Endothelial cell (in vitro differentiated cells): ENCODE measurements at regions not wholly inside any gene's neighbourhood (a gene's known extent, or its start where the extent isn't known, plus 50 kb on each side); places are given as distances from the start of the nearest gene placed in this dataset.

Experiments used
- DNase-seq: peaks from one replicate; pipeline ENCODE4 v3.0.0; 2021; ENCODE audit warnings: low spot score
- H3K27ac Mint-ChIP-seq: one replicate; pipeline ENCODE4 v1.8.0; 2021; ENCODE audit warnings: mixed read lengths, inconsistent platforms; ENCODE audit not compliant: unreplicated experiment
- H3K27me3 Mint-ChIP-seq: one replicate; pipeline ENCODE4 v1.8.0; 2021; ENCODE audit warnings: mild to moderate bottlenecking, moderate library complexity, mixed read lengths, inconsistent platforms; ENCODE audit not compliant: unreplicated experiment
- H3K36me3 Mint-ChIP-seq: one replicate; pipeline ENCODE4 v1.8.0; 2021; ENCODE audit warnings: mild to moderate bottlenecking, low read depth, mixed read lengths, inconsistent platforms; ENCODE audit not compliant: unreplicated experiment
- H3K4me1 Mint-ChIP-seq: one replicate; pipeline ENCODE4 v1.8.0; 2021; ENCODE audit warnings: mild to moderate bottlenecking, mixed read lengths, inconsistent platforms; ENCODE audit not compliant: unreplicated experiment
- H3K4me3 Mint-ChIP-seq: one replicate; pipeline ENCODE4 v1.8.0; 2021; ENCODE audit warnings: mild to moderate bottlenecking, mixed read lengths, inconsistent platforms; ENCODE audit not compliant: unreplicated experiment
- H3K9me3 Mint-ChIP-seq: one replicate; pipeline ENCODE4 v1.8.0; 2021; ENCODE audit warnings: mixed read lengths, inconsistent platforms; ENCODE audit not compliant: unreplicated experiment
- TF ChIP-seq, protein P1 (sequence below): fragments of 200-600 bp; sonication (generic); IDR thresholded peaks from one replicate; pipeline ENCODE4 v1.5.0; 2021; ENCODE audit warnings: antibody characterized with exemption; ENCODE audit not compliant: unreplicated experiment

DNA sequence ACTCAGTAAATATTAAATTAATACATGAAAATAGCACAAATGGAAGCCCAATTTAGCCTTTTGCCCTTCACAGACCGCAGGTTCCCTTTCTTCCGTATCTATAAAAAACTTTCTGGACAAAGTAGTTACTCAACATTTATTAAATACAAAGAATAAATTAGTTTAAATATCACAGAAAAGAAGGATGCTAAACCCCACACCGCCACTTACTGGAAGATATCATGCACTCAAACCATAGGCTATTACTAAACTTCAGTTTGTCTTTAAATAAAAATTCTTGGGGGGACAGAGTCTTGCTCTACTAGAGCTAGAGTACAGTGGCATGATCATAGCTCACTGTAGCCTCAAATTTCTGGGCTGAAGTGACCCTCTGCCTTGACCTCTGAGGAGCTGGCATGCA, 120.7 kb upstream of the FHL2 start:
- peaks cover 3% of the 10 kb centered on the region for H3K4me1 Mint-ChIP-seq

DNA sequence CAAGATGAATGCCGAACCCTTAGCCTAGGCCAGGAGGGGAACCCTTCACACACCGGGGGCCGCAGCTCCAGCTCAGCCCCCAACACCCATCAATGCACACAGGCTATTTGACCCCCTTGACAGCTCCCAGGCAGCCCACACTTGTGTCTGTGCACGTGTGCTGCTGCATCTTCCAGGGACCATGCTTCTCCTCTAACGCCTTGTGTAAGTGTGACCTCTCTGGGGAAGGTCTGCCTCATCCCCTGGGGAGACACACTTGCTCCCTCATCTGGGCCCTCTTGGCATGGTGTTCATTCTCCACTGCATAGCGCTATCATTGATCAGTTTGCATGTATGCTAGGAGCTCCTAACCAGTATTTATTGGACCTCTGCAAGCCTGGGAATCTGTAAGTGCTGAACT, 120.0 kb upstream of the FHL2 start:
- Mint-ChIP-seq H3K4me3 (no peak overlapping the region), H3K9me3 (no peaks in the 10 kb centered on the region), H3K4me1 (peaks cover 3% of the 10 kb centered on the region), H3K27ac (no peak overlapping the region), H3K36me3 (no peaks in the 10 kb centered on the region), H3K27me3 (peaks cover 2% of the 10 kb centered on the region)
- TF ChIP-seq, protein P1, sequence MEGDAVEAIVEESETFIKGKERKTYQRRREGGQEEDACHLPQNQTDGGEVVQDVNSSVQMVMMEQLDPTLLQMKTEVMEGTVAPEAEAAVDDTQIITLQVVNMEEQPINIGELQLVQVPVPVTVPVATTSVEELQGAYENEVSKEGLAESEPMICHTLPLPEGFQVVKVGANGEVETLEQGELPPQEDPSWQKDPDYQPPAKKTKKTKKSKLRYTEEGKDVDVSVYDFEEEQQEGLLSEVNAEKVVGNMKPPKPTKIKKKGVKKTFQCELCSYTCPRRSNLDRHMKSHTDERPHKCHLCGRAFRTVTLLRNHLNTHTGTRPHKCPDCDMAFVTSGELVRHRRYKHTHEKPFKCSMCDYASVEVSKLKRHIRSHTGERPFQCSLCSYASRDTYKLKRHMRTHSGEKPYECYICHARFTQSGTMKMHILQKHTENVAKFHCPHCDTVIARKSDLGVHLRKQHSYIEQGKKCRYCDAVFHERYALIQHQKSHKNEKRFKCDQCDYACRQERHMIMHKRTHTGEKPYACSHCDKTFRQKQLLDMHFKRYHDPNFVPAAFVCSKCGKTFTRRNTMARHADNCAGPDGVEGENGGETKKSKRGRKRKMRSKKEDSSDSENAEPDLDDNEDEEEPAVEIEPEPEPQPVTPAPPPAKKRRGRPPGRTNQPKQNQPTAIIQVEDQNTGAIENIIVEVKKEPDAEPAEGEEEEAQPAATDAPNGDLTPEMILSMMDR, result no peak
- DNase-seq, result no peak

More for the DNA sequence above, 120.7 kb upstream of the FHL2 start:
- Mint-ChIP-seq H3K36me3 (no peaks in the 10 kb centered on the region), H3K27me3 (peaks cover 2% of the 10 kb centered on the region), H3K9me3 (no peaks in the 10 kb centered on the region), H3K4me3 (no peak overlapping the region), H3K27ac (no peak overlapping the region)
- TF ChIP-seq, protein P1, result no peak
- no peak for DNase-seq

DNA sequence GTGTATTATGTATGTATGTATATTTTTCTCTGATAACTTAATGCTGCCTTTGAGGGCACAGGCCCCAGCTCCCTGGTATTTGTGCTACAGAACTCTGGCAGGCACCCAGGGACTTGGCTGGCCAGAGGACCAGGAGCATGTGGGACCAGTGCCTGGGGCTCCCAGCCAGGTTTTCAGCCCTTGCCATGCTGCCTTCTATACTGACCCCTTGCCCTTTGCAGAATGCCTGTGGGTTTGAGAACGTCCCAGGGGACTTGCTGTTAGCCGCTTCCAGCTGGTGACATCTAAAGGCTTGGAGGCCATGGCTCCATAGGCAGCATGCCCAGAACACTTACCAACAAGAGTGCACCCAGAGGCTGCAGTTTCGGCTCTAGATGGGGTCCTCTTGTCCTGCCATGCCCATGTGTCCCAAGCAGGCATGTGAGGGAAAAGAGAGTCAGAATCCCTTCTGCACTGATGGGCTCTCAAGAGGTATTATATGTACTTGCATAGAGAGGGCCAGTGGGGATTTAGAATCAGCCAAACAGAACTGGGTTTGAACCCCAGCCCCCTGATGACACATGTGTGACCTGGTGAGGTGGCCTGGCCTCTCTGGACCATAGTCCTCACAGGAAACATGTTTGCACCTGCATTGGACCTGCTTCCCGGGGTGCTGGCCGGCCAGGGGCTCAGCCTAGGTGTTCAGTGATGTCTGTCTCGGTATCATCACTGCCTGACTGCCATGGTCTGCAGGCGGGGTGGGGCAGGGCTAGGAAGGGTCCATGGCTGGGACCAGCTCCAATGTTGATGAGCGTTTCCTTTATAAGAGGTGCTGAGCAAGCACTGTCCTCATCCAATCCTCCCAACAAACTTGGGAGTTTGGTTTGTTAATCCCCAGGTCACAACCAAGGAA, 119.2 kb upstream of the FHL2 start:
- no peaks in the 10 kb centered on the region for H3K9me3 Mint-ChIP-seq
- H3K4me1 Mint-ChIP-seq, result peaks cover 3% of the 10 kb centered on the region
- DNase-seq, result no peak
- H3K4me3 Mint-ChIP-seq, result no peak overlapping the region
- no peaks in the 10 kb centered on the region for H3K36me3 Mint-ChIP-seq
- no peak overlapping the region for H3K27ac Mint-ChIP-seq
- H3K27me3 Mint-ChIP-seq, result peaks cover 2% of the 10 kb centered on the region
- TF ChIP-seq, protein P1, result no peak

DNA sequence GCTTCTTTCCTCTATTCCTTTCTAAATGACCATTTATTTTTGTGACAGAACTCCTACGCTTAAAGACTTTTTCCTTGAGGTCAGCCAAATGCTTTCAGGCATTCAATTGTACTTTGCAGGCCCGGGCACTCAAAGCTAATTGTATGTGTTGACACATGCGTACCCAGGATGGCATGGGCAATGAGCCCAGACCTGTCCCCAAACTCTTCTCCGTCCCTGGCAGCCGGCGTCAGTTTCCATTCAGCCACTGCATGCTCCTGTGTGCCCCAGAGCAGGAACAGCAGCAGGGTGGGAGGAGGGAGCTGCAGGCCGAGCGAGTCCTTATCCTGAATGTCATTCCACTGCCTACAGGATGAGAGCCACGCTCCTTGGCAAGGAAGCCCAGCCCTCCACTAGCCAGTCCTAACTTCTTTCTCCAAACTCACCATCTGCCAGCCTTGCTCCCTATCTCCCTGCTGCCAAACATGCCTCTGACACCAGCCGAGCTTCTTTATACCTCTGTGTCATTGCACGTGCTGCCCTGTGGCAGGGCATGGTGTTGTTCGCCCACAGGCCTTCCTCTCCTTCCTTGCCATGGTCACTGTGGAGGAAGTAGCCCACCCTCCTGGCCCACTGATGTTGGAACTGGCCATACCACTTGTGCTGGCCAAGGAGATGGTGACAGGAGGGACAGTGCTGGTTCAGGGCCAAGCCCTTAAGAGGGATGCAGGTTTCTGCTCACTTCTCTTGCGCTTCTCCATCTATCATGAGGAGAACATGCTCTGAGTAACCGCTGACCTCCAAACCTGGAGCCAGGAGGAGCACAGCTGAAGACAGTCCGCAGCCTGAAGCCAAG, 116.9 kb upstream of the FHL2 start:
- TF ChIP-seq, protein P1, result no peak
- DNase-seq, result no peak
- no peaks in the 10 kb centered on the region for H3K9me3 Mint-ChIP-seq
- no peak overlapping the region for H3K27ac Mint-ChIP-seq
- H3K4me3 Mint-ChIP-seq, result no peak overlapping the region
- H3K36me3 Mint-ChIP-seq, result no peaks in the 10 kb centered on the region
- no peaks in the 10 kb centered on the region for H3K27me3 Mint-ChIP-seq
- H3K4me1 Mint-ChIP-seq, result peaks cover 3% of the 10 kb centered on the region
